ENCODE measurements at regions not wholly inside any gene's neighbourhood (a gene's known extent, or its start where the extent isn't known, plus 50 kb on each side); places are given as distances from the start of the nearest gene placed in this dataset.
"Not testable (repeated sequence)": the region's sequence is repeated elsewhere in the genome, so short reads cannot be mapped to it uniquely, and the experiment has no call there.

DNA sequence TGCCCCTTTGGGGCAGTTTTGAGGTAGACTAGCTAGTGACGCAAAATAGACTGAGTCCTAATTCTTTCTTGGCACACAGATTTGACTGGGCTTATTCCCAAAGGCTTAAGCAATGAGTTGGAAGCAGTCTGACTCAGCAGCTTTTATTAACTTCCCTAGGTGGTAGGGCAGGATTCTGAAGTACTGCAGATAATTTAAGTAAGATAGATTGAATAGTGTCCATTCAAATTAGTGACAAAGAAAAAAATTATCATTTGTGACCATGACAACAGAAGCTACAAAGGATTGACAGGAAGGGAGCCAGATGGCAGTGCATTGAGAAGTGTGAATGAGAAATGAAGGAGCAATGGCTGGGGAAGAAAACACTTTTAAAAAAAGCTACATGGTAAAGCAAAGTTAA, 649.4 kb downstream of the CDH9 start:
- Histone ChIP-seq H3K36me3 (ENCODE audit: control insufficient read depth, insufficient read depth, low read length) (no peaks in the 10 kb centered on the region), H3K79me2 (no peaks in the 10 kb centered on the region), H3K27me3 (ENCODE audit: control insufficient read depth, insufficient read depth, low read length) (no peaks in the 10 kb centered on the region), H3K4me3 (ENCODE audit: low read depth, low read length) (no peak overlapping the region), H2AFZ (no peak overlapping the region), H3K9ac (no peak overlapping the region), H3K4me2 (ENCODE audit: low read length) (no peak overlapping the region), H3K9me3 (ENCODE audit: control insufficient read depth, low read length) (no peaks in the 10 kb centered on the region), H3K4me1 (no peaks in the 10 kb centered on the region), H3K27ac (no peak overlapping the region)
- no peak for TF ChIP-seq CTCF (IDR thresholded peaks at IDR 0.05)

DNA sequence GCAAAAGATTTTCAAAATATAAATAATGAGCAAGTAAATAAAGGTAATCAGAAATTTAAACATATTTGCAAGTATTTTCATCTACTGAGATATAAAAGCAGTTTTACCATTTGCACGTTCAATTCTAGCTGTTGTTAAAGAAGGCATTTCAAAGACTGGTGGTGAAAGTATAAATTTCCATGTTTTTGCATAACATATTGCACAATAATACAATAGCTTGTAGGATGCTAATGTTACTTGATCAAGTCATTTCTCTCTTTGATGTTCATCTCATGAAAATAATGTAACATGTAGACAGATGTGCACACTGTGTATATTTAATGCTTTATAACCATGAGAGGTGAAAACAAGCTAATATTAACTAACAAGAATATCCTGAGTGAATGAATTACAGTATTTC, 651.9 kb downstream of the CDH9 start:
- H3K9ac ChIP-seq, result no peak overlapping the region
- no peak for TF ChIP-seq CTCF (IDR thresholded peaks at IDR 0.05)
- no peaks in the 10 kb centered on the region for H3K9me3 ChIP-seq (ENCODE audit: control insufficient read depth, low read length)
- no peak overlapping the region for H2AFZ ChIP-seq
- H3K79me2 ChIP-seq, result no peaks in the 10 kb centered on the region
- no peak overlapping the region for H3K4me3 ChIP-seq (ENCODE audit: low read depth, low read length)
- H3K27ac ChIP-seq, result no peak overlapping the region
- no peaks in the 10 kb centered on the region for H3K27me3 ChIP-seq (ENCODE audit: control insufficient read depth, insufficient read depth, low read length)
- no peaks in the 10 kb centered on the region for H3K4me1 ChIP-seq
- no peaks in the 10 kb centered on the region for H3K36me3 ChIP-seq (ENCODE audit: control insufficient read depth, insufficient read depth, low read length)
- H3K4me2 ChIP-seq (ENCODE audit: low read length), result no peak overlapping the region

DNA sequence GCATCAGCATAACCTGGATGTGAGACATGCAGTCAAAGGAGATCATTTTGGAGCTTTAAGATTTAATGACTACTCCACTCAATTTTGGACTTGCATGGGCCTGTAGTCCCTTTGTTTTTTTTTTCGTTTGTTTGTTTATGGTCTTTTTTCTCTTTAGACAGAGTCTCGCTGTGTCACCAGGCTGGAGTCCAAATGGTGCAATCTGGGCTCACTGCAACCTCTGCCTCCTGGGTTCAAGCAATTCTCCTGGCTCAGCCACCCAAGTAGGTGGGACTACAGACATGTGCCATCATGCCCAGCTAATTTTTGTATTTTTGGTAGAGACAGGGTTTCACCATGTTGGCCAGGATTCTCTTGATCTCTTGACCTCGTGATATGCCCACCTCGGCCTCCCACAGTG, 673.8 kb downstream of the CDH9 start:
- H2AFZ ChIP-seq; H3K9me3 ChIP-seq (ENCODE audit: control insufficient read depth, low read length); H3K36me3 ChIP-seq (ENCODE audit: control insufficient read depth, insufficient read depth, low read length); H3K79me2 ChIP-seq; H3K9ac ChIP-seq; H3K27ac ChIP-seq; H3K4me2 ChIP-seq (ENCODE audit: low read length); H3K27me3 ChIP-seq (ENCODE audit: control insufficient read depth, insufficient read depth, low read length); H3K4me1 ChIP-seq; H3K4me3 ChIP-seq (ENCODE audit: low read depth, low read length): not testable (repeated sequence)

GRCh38 chr5:26343801-26344325, 694.5 kb downstream of the CDH9 start:
- no peak overlapping the region for H2AFZ ChIP-seq
- H3K4me2 ChIP-seq (ENCODE audit: low read length), result no peak overlapping the region
- H3K27ac ChIP-seq, result no peak overlapping the region
- H3K4me1 ChIP-seq, result no peaks in the 10 kb centered on the region
- no peaks in the 10 kb centered on the region for H3K79me2 ChIP-seq
- no peaks in the 10 kb centered on the region for H3K36me3 ChIP-seq (ENCODE audit: control insufficient read depth, insufficient read depth, low read length)
- H3K4me3 ChIP-seq (ENCODE audit: low read depth, low read length), result no peak overlapping the region
- no peaks in the 10 kb centered on the region for H3K9me3 ChIP-seq (ENCODE audit: control insufficient read depth, low read length)
- TF ChIP-seq CTCF (IDR thresholded peaks at IDR 0.05), result no peak
- no peak overlapping the region for H3K9ac ChIP-seq
- H3K27me3 ChIP-seq (ENCODE audit: control insufficient read depth, insufficient read depth, low read length), result no peaks in the 10 kb centered on the region

DNA sequence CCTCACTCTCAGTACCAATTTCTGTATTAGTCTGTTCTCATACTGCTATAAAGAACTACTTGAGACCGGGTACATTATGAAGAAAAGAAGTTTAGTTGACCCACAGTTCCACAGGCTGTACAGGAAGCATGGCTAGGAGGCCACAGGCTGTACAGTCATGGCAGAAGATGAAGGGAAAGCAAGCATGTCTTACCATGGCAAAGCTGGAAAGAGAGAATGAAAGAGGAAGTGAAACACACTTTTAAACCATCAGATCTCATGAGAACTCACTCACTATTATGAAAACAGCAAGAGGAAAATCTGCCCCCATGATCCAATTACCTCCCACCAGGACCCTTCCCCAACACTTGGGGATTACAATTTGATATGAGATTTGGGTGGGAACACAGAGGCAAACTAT, 698.8 kb downstream of the CDH9 start:
- no peak overlapping the region for H3K4me2 ChIP-seq (ENCODE audit: low read length)

More for the DNA sequence above, 698.8 kb downstream of the CDH9 start:
- no peaks in the 10 kb centered on the region for H3K36me3 ChIP-seq (ENCODE audit: control insufficient read depth, insufficient read depth, low read length)
- H3K27me3 ChIP-seq (ENCODE audit: control insufficient read depth, insufficient read depth, low read length), result no peaks in the 10 kb centered on the region
- H3K9me3 ChIP-seq (ENCODE audit: control insufficient read depth, low read length), result no peaks in the 10 kb centered on the region
- no peak overlapping the region for H3K9ac ChIP-seq
- H3K79me2 ChIP-seq, result no peaks in the 10 kb centered on the region
- no peak overlapping the region for H2AFZ ChIP-seq
- no peaks in the 10 kb centered on the region for H3K4me1 ChIP-seq
- no peak overlapping the region for H3K27ac ChIP-seq
- no peak for TF ChIP-seq CTCF (IDR thresholded peaks at IDR 0.05)
- H3K4me3 ChIP-seq (ENCODE audit: low read depth, low read length), result no peak overlapping the region

All from parathyroid adenoma (tissue), 2 donors.